ENCODE measurements at regions not wholly inside any gene's neighbourhood (a gene's known extent, or its start where the extent isn't known, plus 50 kb on each side); places are given as distances from the start of the nearest gene placed in this dataset.

DNA sequence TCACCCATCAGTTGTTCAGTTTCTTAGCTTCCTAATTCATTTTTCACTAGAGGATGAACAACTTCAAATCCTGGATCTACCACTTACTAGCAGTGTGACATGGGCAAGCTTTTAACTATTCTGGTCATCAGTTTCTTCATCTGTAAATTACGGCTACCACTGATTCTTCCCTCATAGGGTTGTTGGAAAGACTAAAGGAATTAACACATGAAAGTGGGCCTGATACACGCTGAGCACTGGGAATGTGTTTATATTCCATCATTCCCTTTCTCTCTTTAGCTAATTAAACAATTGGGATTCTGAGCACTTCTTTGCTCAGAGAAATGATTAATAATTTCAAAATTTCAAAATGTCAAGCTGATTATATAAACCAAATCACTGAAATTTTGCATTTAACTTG is 862.3 kb upstream of the GCFC2 start:
- no peak for DNase-seq

DNA sequence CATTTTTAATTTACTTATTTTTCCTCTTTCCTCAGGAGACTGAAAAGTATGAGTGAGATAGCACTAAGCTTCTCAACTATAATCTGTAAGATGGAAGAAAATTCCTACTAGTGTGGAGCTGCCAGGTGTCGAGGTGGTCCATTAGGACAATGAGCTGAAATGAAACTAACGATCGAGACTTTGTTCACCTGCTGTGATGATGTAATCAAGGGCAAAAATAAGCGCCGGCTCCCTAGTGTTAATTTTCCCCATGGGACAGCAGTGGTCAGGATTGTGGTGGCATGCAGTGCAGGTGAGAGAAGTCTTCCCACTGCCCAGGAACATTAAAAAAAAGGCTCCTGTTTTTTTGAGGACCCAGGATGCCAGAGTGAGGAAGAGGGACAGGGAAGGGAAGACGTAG is 859.1 kb upstream of the GCFC2 start:
- DNase-seq = no peak

DNA sequence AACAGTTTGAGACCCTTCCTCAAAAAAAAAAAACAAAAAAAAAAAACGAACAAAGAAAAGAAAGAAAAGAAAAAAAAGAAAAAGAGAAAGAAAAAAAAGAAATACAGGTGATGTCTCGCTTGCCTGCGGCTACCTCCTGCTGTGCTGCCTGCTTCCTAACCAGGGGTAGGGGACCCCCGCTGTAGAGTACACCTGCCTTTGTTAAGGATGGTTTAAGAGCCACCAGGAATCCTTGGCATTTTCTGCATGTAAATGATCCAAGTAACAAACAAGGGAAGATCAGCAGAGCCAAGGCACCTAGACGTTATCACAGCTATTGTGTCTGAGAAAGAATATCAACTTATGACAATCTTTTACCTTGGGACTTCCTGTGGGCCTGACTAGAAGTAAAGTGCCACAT is 856.8 kb upstream of the GCFC2 start:
- DNase-seq = no peak

DNA sequence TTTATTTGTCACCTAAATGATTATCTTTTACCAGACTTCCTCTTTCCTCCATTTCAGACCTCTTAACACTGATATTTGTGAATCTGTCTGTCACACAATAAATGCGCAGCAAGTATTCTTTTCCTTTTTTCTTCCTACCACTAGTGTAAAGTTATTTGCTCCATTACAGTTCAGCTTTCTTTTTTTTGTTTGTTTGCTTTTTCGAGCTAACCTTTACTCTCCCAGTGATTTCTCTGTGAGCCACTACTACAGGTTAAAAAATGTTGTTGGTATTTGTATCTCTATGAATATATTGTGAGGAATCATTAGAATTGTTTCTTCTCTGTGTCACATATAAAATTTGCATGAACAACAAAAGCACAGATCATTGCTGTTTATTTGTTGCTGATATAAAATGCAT is 854.0 kb upstream of the GCFC2 start:
- DNase-seq = no peak

DNA sequence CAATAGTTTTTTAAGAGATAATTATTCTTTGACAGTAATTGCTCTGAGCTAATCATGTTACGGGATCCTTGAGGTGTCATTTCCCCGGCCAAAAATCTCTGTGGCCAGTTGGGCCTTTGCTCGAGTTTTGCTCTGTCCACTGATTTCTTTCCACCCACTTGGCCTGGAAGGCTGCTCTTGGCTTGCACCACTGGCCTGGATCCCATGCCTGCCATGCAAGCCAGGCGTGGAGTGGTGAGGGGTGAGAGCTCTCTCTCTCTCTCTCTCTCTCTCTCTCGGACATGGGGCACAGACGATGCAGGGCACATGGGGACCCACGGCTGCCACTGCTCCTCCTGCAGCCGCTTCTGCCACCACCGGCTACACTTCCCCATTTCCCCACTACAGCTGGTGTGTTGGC is 853.0 kb upstream of the GCFC2 start:
- DNase-seq = no peak

DNA sequence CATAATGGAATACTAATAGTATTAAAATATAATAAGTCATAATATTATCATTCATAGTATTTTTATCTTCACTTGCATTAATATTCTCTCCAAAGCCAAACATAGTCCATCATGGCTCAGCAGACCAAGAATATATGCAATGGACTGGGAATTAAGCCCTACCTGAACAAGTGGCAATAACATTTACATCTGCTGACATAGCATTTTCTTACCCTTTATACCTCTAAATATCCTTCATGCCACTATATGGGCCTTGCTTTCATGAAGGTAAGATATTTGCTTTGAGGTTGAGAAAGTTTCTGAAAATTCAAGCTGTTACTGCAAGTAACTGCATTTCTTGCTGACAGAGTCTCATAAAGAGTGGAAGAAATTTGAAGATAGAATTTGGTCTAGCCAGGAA is 847.4 kb upstream of the GCFC2 start:
- no peak for DNase-seq

DNA sequence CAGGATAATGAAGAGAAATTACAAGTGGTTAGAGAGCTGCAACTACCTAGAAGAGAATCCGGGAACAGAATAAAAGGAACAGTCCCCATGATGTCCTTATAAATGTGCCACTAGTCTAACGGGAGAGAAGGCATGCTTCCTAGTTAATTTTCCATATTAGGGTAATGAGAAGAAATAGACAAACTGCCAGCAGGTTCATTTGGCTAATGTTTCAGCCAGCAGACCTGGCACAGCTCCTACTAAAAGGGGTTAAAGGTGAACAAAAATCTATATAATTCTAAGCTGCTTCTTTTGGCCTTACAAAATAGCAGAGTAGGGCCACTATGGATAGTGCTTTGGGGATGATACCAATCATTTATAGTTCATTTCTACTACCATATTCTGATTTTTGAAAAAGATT is 845.3 kb upstream of the GCFC2 start:
- DNase-seq = no peak

DNA sequence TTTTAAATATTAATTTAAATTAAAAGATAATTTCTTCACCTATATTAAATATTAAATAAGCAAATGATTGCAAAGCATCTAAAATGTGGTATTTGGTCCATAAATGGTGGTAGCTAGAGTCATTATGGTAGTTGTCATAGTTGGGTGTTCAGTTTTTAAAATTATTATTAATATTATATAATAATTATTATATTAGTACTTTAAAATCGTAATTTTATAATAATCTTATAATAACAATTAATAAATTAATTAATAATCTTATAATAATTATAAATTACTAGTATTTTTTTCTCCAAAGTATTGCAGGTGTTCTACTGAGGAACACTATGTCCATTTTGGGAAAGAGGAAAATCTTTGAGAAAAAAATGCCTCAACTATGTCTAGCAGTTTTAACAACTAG is 835.5 kb upstream of the GCFC2 start:
- no peak for DNase-seq

DNA sequence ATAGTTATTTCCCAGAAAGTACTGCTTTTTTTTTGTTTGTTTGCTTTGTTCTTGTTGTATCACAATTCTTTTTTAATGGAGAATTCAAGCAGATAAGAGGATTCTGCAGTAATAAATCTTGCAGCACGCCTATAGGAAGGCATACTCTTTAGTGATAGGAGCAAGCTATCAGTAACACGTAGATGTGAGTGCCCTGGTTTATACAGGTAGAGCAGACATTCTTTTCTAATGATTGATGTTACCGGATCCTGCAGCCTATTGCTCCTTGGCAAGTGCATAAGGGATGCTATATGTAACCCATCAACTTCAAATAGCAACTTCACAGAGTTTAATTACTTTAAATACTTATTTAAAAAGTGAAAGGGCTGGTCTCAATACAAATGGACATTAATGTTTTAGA is 834.2 kb upstream of the GCFC2 start:
- no peak for DNase-seq

DNA sequence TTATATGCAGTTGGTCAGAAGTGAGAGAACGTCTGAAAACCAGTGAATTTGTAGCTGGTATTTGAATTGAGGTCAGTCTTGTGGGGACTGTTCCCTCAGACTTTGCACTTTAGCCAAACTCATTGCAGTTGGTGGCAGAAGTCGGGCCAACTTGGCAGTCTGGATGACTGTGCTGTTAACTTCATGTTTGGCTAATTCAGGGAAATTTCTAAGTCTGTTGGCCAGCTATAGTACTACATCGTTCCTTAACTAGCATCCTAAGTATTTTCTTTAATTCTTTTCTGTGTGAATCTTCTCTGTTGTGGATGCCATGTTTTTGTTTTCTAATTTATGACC is 806.8 kb upstream of the GCFC2 start:
- no peak for DNase-seq

DNA sequence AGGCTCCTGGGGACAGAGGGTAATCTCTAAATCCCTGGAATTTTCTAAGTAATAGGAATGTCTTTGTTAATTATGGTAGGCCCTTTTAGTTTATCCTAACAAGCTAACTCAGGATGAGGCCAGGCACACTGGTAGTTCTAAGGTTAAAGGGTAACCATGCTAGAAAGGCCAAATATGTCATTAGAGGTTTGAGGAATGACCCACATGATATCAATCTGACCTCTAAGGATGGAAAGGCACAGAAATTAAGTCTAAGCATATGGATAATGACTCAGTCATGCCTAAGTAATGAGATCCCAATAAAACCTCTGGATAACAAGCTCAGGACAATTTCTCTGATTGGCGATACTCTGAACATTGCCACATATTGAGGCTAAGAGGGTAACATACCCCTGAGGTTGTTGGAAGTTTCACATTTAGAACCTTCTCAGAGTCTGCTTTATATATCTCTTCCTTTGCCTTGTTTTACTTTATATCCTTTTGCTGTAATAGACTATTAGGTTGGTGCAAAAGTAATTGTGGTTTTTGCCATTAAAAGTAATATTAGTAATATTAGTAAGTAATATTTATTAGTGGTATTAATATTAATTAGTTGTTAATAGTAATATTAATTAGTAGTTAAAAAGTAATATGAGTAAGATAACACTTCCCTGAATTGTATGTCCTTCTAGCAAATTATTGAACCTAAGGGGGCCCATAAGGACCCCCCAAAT is 806.3 kb upstream of the GCFC2 start:
- DNase-seq = no peak

DNA sequence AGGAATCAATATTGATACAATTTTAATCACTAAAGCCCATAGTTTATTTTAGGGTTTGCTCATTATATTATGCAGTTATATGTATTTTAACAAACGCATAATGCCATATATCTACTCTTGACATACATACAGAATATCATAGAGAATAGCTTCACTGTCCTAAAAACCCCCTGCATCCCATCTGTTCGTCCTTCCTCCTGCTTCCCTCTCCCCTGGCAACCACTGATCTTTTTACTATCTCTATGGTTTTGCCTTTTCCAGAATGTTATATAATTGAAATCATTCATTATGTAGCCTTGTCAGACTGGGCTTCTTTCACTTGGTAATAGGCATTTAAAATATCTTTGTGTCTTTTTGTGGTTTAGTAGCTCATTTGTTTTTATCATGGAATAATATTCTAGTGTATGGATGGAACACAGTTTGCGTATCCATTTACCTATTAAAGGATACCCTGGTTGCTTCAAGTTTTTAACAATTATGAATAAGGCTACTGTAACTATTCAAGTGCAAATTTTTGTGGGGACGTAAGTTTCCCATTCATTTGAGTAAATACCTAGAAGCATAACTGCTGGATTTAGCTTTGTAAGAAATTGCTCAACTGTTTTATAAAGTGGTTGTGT is 801.6 kb upstream of the GCFC2 start:
- no peak for DNase-seq

DNA sequence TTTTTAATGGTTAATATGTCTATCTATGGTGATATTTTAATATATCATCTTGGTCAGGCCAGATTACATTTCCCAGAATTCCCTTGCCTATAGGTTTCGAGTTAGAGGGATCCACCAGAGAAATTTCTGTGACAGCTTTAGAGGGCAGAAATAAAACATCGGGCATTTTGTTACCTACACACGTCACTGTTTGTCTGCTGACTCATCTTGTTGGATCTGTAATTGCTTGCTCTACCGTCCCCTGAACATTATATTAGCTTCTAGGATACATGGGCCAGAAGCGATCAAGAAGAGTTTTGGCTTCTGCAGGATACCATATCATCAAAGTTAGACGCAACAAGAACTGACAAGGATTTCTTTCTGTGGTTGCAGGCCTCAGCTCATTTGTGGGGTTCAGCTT is 795.8 kb upstream of the GCFC2 start:
- no peak for DNase-seq

DNA sequence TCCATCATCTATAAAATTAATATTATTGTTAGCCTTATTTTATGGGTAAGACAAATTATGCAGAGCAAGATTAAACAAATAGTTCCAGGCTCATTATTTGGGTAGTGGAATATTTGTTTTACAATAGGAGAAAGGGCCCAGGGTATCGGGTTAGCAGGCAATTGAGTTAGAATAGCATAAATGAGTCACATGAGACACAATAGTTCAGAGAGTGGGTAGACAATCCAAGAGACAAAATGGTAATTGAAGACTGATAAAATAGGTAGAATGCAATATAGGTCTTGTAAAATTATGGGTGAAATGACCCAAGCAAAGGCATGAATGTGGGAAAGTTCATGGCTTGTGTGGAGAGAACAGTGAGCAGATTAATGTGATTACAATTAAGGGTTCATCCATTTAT is 790.9 kb upstream of the GCFC2 start:
- DNase-seq = no peak

DNA sequence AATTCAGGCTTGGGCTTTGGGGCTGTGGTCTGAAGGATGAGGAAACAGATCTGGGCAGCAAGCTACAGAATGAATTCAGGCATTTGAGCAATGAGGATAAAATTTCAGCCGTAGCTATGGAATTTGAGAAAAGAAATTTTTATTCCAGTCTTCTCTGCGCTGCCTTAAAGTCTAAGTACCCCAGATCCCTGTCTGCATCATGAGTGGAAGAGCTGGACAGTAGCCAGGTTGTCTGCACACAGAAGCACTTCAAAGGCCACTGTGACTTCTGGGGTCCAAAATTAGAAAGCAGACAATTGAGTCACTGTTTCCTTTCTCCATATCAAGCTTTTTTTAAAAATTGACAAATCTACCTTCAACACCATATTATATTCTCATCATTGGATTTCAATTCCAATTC is 787.6 kb upstream of the GCFC2 start:
- no peak for DNase-seq

DNA sequence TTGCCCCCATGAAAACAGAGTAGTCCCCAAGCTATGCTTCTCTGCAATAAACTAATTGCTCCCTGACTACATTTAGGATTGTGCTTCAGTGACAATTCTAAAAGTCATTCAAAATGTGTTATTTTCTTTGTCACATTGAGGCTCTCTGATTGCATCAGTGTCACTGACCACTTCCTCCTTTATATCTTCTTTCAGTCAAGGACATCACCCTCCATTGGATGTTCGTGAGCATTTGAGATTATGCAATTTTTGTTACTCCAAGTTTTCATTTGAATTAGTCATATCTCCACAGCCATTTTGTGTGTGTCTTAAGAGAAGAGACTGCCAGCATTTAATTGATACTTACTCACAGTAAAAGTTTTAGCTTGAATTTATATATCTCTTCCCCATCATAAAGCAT is 780.8 kb upstream of the GCFC2 start:
- DNase-seq = no peak

DNA sequence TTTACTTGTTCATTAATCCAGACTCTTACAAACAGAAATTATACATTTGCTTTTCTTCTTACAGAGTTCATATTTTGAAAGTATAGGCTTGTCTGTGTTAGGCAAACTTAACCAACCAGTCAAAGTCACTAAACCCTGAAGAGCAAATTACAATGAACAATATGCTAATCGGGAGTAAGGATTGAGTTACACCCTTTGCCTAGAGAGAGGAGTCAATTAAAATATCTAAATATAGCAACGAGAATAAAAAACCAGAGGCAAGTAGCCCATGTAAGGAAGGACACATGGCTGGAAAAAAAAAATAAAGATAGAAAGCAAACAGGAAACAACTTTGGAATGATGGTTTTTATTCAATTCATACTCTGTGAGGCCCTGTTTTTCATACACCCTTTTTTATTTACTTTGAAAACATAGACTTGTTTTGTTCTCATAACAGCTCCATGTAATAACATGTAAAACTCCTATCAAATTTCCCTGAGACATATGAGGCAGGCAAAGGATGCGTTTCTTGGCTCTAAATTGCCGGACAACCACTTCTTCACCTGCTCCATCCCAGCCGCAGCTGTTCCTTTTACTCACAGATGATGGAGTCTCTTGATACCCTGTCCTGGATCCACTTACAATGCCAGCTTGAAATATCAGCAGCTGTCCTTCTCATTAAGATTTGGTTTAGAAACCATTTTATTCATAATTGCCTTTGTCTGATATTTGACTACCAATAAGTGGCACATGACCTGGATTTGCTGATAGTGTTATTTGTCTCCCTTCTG is 767.7 kb upstream of the GCFC2 start:
- DNase-seq = no peak

DNA sequence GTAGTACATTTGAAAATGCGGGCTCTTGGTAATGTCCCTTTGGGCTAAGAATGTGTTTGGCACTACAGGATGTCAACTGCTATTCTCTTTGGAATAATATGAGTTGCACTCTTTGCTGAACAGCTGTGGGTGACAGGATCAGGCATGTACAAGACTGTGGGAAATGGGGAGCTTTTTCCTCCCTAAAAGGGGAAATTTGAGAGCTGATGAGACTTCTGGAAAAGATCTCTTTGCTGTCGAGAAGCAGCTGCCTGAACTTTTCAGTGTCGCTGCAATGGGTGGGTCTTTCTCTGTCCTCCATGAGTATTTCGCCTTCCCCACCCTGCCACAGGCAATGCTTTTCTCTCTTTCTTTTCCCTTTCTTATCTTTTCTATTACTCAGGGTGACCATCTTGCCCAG is 762.2 kb upstream of the GCFC2 start:
- no peak for DNase-seq

DNA sequence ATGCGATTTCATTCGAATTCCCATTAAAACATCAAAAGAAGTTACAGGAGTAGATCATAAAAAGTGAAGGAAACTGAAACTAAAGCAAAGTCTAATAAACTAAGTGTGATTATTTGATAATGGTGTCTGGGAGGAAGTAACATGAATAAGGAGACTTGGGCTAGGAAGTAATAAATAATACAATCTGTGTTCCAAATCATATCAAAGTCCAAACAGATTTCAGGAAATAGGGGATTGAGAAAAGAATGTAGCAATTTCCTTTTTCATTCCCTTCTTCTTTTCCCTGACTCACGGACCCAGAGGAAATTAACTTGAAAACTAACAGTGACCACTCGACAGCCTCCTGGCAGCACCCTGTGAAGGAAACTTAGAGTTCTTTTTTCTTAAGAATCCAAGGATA is 758.4 kb upstream of the GCFC2 start:
- DNase-seq = no peak

DNA sequence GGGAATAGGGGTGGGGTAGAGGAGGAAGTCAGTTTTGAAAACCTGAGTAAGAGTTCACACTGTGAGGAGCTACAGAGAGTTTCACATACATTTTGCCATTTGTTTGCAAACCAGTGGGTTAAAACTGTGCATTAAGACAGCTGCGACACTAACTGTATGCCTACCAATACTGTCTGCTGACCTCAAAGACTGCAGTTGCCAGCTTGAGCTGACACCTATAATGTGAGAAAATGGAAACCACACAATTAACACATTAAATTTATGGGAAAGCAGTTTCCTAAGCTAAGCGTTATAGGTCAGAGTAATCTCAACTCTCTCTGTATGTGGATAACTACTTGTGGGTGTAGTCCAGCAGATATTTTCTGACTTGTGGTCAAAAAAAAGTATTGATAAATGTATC is 756.6 kb upstream of the GCFC2 start:
- no peak for DNase-seq

DNA sequence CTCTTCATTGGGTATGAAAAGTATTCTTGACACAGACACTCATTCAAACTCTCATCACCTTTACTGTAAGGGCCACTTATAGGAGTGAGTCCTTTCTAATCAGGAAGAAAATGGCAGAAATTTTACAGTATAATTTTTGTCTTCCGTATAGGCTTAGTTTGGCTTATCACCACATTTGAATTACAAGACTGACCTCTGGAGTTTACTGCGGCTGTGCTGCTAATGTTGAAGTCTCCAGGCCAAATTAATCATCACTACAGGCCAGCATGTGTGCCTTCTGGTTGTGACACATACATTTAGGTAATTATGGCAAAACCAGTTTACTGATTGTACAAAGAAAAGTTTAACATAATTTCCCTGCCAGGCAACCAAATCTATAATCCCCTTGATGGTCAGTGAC is 753.6 kb upstream of the GCFC2 start:
- DNase-seq = no peak

DNA sequence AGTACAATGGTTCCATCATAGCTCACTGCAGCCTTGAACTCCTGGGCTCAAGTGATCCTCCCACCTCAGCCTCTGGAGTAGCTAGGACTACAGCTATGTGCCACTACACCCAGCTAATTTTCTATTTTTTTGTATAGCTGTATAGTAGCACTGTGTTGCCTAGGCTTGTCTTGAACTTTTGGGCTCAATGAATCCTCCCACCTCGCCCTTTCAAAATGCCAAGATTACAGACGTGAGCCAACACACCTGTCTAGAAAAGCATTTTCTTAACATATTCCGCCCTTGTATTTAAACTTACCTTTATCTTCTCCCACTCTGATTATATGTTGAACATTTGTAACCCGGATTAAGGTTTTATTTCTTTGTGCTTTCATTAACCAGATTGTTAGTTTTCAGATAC is 750.7 kb upstream of the GCFC2 start:
- no peak for DNase-seq

DNA sequence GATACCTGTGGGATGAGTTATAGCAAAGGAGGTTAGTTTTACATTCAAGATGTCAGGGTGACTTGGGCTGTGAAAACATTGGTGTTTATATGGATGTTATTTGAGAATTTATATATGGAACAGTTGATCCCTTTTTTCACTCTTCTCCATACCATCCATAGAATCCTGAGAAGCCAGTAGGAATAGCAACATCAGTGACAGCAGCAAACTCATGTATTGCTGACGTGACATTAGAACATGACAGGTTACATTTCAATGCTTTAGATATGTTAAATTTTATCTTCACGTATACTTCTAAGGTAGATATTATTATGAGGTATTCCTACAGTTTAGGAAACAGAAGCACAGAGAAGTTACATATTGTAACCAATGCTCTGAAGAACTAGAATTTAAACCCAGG is 745.2 kb upstream of the GCFC2 start:
- DNase-seq = no peak

DNA sequence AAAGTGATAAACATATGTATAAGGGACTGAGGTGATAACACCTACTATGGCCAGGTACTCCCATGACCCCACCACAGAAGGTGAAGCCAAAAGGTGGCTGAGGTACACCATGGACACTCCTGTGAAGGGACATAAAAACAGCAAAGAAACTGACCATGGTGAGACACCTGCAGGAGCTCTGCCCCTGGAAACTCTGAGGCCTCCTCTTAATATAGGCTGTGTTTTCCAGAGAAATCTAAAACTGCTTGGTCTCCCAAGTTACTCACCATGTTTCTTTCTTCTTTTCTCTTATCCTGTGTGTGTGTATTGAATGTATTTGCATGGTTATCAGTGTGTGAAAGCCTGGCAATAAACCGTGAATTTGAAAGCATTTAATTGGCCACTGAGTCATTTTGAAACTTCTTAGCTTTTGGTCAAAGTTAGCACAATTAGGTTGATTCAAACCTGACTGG is 739.3 kb upstream of the GCFC2 start:
- no peak for DNase-seq

DNA sequence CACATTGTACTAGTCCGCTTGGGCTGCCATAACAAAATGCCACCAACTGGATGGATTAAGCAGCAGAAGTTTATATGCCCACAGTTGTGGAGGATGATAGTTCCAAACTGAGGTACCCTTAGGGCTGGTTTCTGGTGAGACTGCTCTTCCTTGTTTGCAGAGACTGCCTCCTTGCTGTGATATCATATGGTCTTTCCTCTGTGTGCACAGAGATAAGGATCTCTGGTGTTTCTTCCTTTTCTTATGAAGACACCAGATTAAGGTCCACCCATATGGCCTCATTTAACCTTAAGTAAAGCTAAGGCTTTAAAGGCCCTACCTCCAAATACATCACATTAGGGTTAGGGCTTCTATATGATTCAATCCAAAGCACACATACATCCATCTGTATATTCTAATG is 738.2 kb upstream of the GCFC2 start:
- DNase-seq = no peak
